SH-SY5Y (cell line): ENCODE measurements at regions not wholly inside any gene's neighbourhood (a gene's known extent, or its start where the extent isn't known, plus 50 kb on each side); places are given as distances from the start of the nearest gene placed in this dataset.

Source experiments
- GATA2 ChIP-seq: IDR thresholded peaks from 2 replicates; pipeline ENCODE4 v1.6.1; 2011; ENCODE audit warnings: mild to moderate bottlenecking, low read depth, low read length
- GATA3 ChIP-seq: IDR thresholded peaks from 2 replicates; pipeline ENCODE4 v1.6.1; 2011; ENCODE audit warnings: low read depth, mild to moderate bottlenecking, low read length, moderate library complexity

GRCh38 chr1:38101037-38101785, 54.6 kb upstream of the POU3F1 start:
- no peak for TF ChIP-seq GATA2
- TF ChIP-seq GATA3: no peak
